Stomach (tissue), 4 donors: ENCODE measurements at regions not wholly inside any gene's neighbourhood (a gene's known extent, or its start where the extent isn't known, plus 50 kb on each side); places are given as distances from the start of the nearest gene placed in this dataset.

Source experiments
- CTCF ChIP-seq, 7 experiments: fragments of 450-650 bp in 4 of 7; fragments of 200-600 bp in 3 of 7; sonication (generic) in 3 of 7; IDR thresholded peaks; one replicate each; pipeline ENCODE4 v1.5.1; 2016 to 2019; ENCODE audit warnings: antibody characterized with exemption in 7 of 7, control low read depth in 2 of 7, mild to moderate bottlenecking in 1 of 7
- EP300 ChIP-seq: sonication (generic); formaldehyde crosslinking; IDR thresholded peaks from one replicate; pipeline ENCODE4 v1.6.1; 2017; ENCODE audit warnings: antibody characterized with exemption
- POLR2A ChIP-seq, 4 donors: fragments of 450-650 bp; IDR thresholded peaks; one replicate each; pipeline ENCODE4 v1.6.1; 2016; ENCODE audit warnings: antibody characterized with exemption in 4 of 4, control low read depth in 2 of 4, mild to moderate bottlenecking in 1 of 4, moderate library complexity in 1 of 4
- POLR2AphosphoS5 ChIP-seq, 3 donors: sonication (generic); formaldehyde crosslinking; IDR thresholded peaks; one replicate each; pipeline ENCODE4 v1.6.1; 2016; ENCODE audit warnings: antibody characterized with exemption in 3 of 3

- no peak for TF ChIP-seq CTCF (IDR thresholded peaks at IDR 0.05)
- no peak for TF ChIP-seq POLR2A (IDR thresholded peaks at IDR 0.05)
- no peak for TF ChIP-seq POLR2AphosphoS5 (IDR thresholded peaks at IDR 0.05)
- no peak for TF ChIP-seq EP300
Observed at GRCh38 chr18:67731851-67732250, 215.3 kb upstream of the DSEL start.
